Right lobe of liver (tissue), 6 donors: ENCODE measurements at regions not wholly inside any gene's neighbourhood (a gene's known extent, or its start where the extent isn't known, plus 50 kb on each side); places are given as distances from the start of the nearest gene placed in this dataset.
A peak's percentile ranks its signal among the peaks of the same experiment; 100 is the strongest.
"Not testable (repeated sequence)": the region's sequence is repeated elsewhere in the genome, so short reads cannot be mapped to it uniquely, and the experiment has no call there.

ENCODE experiments used
- ATAC-seq, 4 donors: fragments of 200-7000 bp; cut with Tn5 transposase; one replicate each; pipeline ENCODE4 v1.9.1; 2020; ENCODE audit warnings: mild to moderate bottlenecking in 4 of 4, moderate library complexity in 4 of 4
- DNase-seq, 3 donors: peaks; one replicate each; pipeline ENCODE4 v3.0.0-alpha.2; 2020
- H3K27ac ChIP-seq, 3 donors: fragments of 200-600 bp; one replicate each; pipeline ENCODE4 v1.8.0; 2022
- H3K27me3 ChIP-seq, 2 donors: fragments of 200-600 bp; one replicate each; pipeline ENCODE4 v1.8.0; 2022
- H3K36me3 ChIP-seq, 4 donors: fragments of 200-600 bp; sonication (generic) in 1 of 4; one replicate each; pipeline versions ENCODE4 v1.5.1 to v1.8.0; 2017 to 2022; ENCODE audit warnings: control low read depth in 1 of 4
- H3K4me1 ChIP-seq, 4 donors: fragments of 200-600 bp; sonication (generic) in 1 of 4; one replicate each; pipeline versions ENCODE4 v1.5.1 to v1.8.0; 2017 to 2022; ENCODE audit warnings: control low read depth in 1 of 4
- H3K4me3 ChIP-seq, 3 donors: fragments of 200-600 bp; one replicate each; pipeline ENCODE4 v1.8.0; 2022
- H3K9me3 ChIP-seq, 4 donors: fragments of 200-600 bp; sonication (generic) in 1 of 4; one replicate each; pipeline versions ENCODE4 v1.5.1 to v1.8.0; 2017 to 2022; ENCODE audit warnings: control low read depth in 1 of 4
- WGBS: methylation state at CpG from one replicate; pipeline ENCODE4 v1.1.6; 2018; ENCODE audit warnings: low coverage, low lambda C conversion rate; ENCODE audit not compliant: insufficient coverage; ENCODE audit errors: missing lambda C conversion rate; 5-methylcytosine and 5-hydroxymethylcytosine counted together
- intact Hi-C, 2 donors: fragments of 100-400 bp; cut with DNase I; formaldehyde crosslinking; loops; one replicate each; pipeline versions ENCODE4 v1.11.2 to v1.14.1; 2022
- donor health status: DM: no; HTN: yes; CAD: no.
- donor health status: DM: no; HTN: no; CAD: no.
- donor health status: DM: no; HTN: no; CAD: no.
- donor health status: DM: no; HTN: yes; CAD: no.
- donor health status: DM: no; HTN: yes; CAD: no.

DNA sequence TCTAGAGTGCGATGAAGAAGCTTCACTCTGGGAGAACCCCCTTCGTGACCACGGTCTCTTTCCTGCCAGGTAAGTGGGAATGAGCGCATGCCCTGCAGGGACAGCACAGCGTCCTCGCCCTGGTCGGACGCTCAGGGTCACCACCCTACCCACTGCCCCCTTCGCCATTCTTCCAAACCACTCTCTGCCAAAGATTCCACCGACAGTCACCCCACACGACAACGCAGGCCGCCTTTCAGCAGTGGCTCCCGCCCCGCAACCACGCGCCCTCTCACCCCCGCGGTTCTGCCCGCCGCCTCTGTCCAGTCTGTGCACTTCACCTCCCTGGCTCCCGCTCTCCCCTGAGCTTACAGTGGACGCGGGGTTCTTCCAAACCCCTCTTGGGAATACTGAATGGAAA, 82.3 kb upstream of the FCGR1A start:
- H3K27ac ChIP-seq, H3K9me3 ChIP-seq, intact Hi-C loops, H3K4me3 ChIP-seq, H3K4me1 ChIP-seq, H3K27me3 ChIP-seq, ATAC-seq, H3K36me3 ChIP-seq: not testable (repeated sequence)
- no CpG with 5 or more reads among the region's 24 CpGs for WGBS
- DNase-seq: peak in 1 of 3 donors; percentile 22

- intact Hi-C loops, DNase-seq, H3K27ac ChIP-seq, H3K36me3 ChIP-seq, H3K4me3 ChIP-seq, H3K9me3 ChIP-seq, H3K27me3 ChIP-seq, H3K4me1 ChIP-seq: not testable (repeated sequence)
- ATAC-seq: peak in 2 of 4 donors; percentile 22 to 28
- no CpG with 5 or more reads among the region's 58 CpGs for WGBS
Observed at GRCh38 chr1:149700677-149701567, 81.6 kb upstream of the FCGR1A start.

- DNase-seq: peak; percentile 30 to 66 (median 49)
- peak; percentile 65 to 98 (median 94) for ATAC-seq
Observed at GRCh38 chr1:149708192-149708853, 74.2 kb upstream of the FCGR1A start.

GRCh38 chr1:149711651-149712050, 70.8 kb upstream of the FCGR1A start:
- H3K4me1 ChIP-seq, H3K9me3 ChIP-seq, H3K36me3 ChIP-seq, DNase-seq, intact Hi-C loops, H3K27me3 ChIP-seq, H3K4me3 ChIP-seq, H3K27ac ChIP-seq: not testable (repeated sequence)
- peak; percentile 64 to 79 (median 72) for ATAC-seq
- 75% methylated on average over 1 of the region's 12 CpGs for WGBS

More at GRCh38 chr1:149708192-149708853, 74.2 kb upstream of the FCGR1A start:
- H3K4me3 ChIP-seq, H3K27ac ChIP-seq, intact Hi-C loops, H3K4me1 ChIP-seq, H3K27me3 ChIP-seq, H3K36me3 ChIP-seq, H3K9me3 ChIP-seq: not testable (repeated sequence)
- 0% methylated on average over 2 of the region's 22 CpGs for WGBS

GRCh38 chr1:149712154-149712927, 70.2 kb upstream of the FCGR1A start:
- H3K27ac ChIP-seq, H3K27me3 ChIP-seq, DNase-seq, H3K4me3 ChIP-seq, H3K4me1 ChIP-seq, H3K9me3 ChIP-seq, intact Hi-C loops, ATAC-seq, H3K36me3 ChIP-seq: not testable (repeated sequence)
- WGBS: 39% methylated on average over 19 of the region's 30 CpGs

DNA sequence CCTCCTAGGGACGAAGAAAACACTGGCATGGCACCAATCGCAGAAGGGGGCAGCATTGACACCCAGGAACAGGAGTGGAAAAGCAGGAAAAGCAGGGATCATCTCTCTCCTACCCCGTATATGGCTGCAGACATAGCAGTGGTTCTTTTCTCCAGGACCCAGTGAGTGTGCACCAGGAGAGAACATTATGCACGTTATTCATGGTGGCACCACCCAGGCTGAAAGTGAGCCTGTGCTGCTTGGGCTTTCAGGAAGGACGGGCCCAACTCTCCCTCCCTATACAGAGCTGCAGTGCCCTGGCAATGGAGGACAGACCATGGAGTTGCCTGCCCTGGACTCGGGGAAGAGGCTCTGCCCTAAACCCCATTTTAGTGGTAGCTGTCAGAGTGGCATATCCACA, 69.0 kb upstream of the FCGR1A start:
- WGBS: 57% methylated on average over 1 of the region's 6 CpGs
- intact Hi-C loops, H3K27me3 ChIP-seq, H3K4me1 ChIP-seq, H3K9me3 ChIP-seq, H3K27ac ChIP-seq, H3K36me3 ChIP-seq, DNase-seq, H3K4me3 ChIP-seq: not testable (repeated sequence)
- ATAC-seq: peak in 3 of 4 donors; percentile 26 to 44 (median 41)

DNA sequence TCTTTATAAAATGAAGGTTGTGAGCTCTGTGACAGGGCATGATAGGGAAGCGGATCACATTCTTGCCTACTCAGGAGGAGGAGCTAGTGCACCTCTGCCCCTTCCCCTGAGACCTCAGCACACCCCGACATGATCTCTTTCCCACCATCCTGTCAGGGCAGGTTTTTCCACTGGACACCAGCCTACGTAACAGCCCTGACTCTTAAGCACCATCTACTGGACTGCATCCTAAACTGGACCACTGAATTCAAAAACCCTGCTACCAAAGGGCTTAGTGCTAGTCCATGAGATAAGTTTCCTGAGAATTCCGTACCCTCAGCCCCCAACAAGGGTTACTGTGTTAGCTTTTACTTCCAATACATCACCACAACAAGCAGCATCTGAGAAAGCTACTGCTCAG, 68.5 kb upstream of the FCGR1A start:
- H3K27me3 ChIP-seq, H3K27ac ChIP-seq, H3K9me3 ChIP-seq, H3K4me3 ChIP-seq, intact Hi-C loops, H3K36me3 ChIP-seq, H3K4me1 ChIP-seq, DNase-seq: not testable (repeated sequence)
- ATAC-seq: peak; percentile 58 to 80 (median 68)
- no CpG with 5 or more reads among the region's 4 CpGs for WGBS

GRCh38 chr1:149724618-149725302, 57.7 kb upstream of the FCGR1A start:
- ATAC-seq, H3K36me3 ChIP-seq, H3K27ac ChIP-seq, H3K4me3 ChIP-seq, H3K27me3 ChIP-seq, H3K9me3 ChIP-seq, intact Hi-C loops, H3K4me1 ChIP-seq, DNase-seq: not testable (repeated sequence)
- WGBS: no CpG with 5 or more reads among the region's 3 CpGs

GRCh38 chr1:149726688-149727087, 55.8 kb upstream of the FCGR1A start:
- WGBS: 34% methylated on average over 2 of the region's 4 CpGs
- DNase-seq, ATAC-seq, H3K4me1 ChIP-seq, intact Hi-C loops, H3K27ac ChIP-seq, H3K4me3 ChIP-seq, H3K9me3 ChIP-seq, H3K27me3 ChIP-seq, H3K36me3 ChIP-seq: not testable (repeated sequence)

GRCh38 chr1:149728598-149728997, 53.9 kb upstream of the FCGR1A start:
- H3K4me1 ChIP-seq, H3K27me3 ChIP-seq, H3K9me3 ChIP-seq, H3K27ac ChIP-seq, H3K36me3 ChIP-seq, intact Hi-C loops, ATAC-seq, DNase-seq, H3K4me3 ChIP-seq: not testable (repeated sequence)
- WGBS: no CpG with 5 or more reads among the region's 3 CpGs
